Middle frontal gyrus (tissue), 1 donor: ENCODE measurements at regions not wholly inside any gene's neighbourhood (a gene's known extent, or its start where the extent isn't known, plus 50 kb on each side); places are given as distances from the start of the nearest gene placed in this dataset.

Source experiments
- DNase-seq: peaks from one replicate; pipeline ENCODE4 v3.0.0-alpha.2; 2015; ENCODE audit warnings: low spot score; ENCODE audit errors: extremely low spot score

- no peak for DNase-seq
These were observed 93.3 kb upstream of the CD180 start for GRCh38 chr5:67289763-67290521.

GRCh38 chr5:67287510-67288268, 91.1 kb upstream of the CD180 start:
- DNase-seq: no peak

- DNase-seq: no peak
These were observed 89.4 kb upstream of the CD180 start for GRCh38 chr5:67286006-67286405.

- no peak for DNase-seq
These were observed 87.4 kb upstream of the CD180 start for GRCh38 chr5:67283988-67284487.

- peak; percentile 67 for DNase-seq
These were observed 86.8 kb upstream of the CD180 start for GRCh38 chr5:67283275-67283987.

- no peak for DNase-seq
These were observed 85.3 kb upstream of the CD180 start for GRCh38 chr5:67281874-67282273.

- DNase-seq: no peak
These were observed 77.2 kb upstream of the CD180 start for GRCh38 chr5:67273689-67274356.

- DNase-seq: no peak
These were observed 76.0 kb upstream of the CD180 start for GRCh38 chr5:67272453-67273130.

- DNase-seq: peak; percentile 78
These were observed 71.8 kb upstream of the CD180 start for GRCh38 chr5:67268231-67269021.

- DNase-seq: no peak
These were observed 71.1 kb upstream of the CD180 start for GRCh38 chr5:67267512-67268216.

GRCh38 chr5:67266654-67267350, 70.2 kb upstream of the CD180 start:
- no peak for DNase-seq

- DNase-seq: no peak
These were observed 69.4 kb upstream of the CD180 start for GRCh38 chr5:67265951-67266350.

- no peak for DNase-seq
These were observed 67.2 kb upstream of the CD180 start for GRCh38 chr5:67263656-67264408.

GRCh38 chr5:67262956-67263355, 66.4 kb upstream of the CD180 start:
- DNase-seq: no peak

GRCh38 chr5:67262206-67262605, 65.6 kb upstream of the CD180 start:
- DNase-seq: no peak

- DNase-seq: no peak
These were observed 63.1 kb upstream of the CD180 start for GRCh38 chr5:67259548-67260215.

GRCh38 chr5:67257500-67257899, 60.9 kb upstream of the CD180 start:
- no peak for DNase-seq

- no peak for DNase-seq
These were observed 60.5 kb upstream of the CD180 start for GRCh38 chr5:67257077-67257476.
